ENCODE measurements at regions not wholly inside any gene's neighbourhood (a gene's known extent, or its start where the extent isn't known, plus 50 kb on each side); places are given as distances from the start of the nearest gene placed in this dataset.

- TF ChIP-seq POLR2AphosphoS5 (IDR thresholded peaks at IDR 0.05) (no peak), CTCF (IDR thresholded peaks at IDR 0.05) (no peak)
These were observed 239.8 kb downstream of the COG6 start for GRCh38 chr13:39895254-39895653.

Measured in breast epithelium (tissue), 3 donors.